GM12872 (cell line): ENCODE measurements at regions not wholly inside any gene's neighbourhood (a gene's known extent, or its start where the extent isn't known, plus 50 kb on each side); places are given as distances from the start of the nearest gene placed in this dataset.

ENCODE experiments used
- TF ChIP-seq, protein P1 (sequence below): IDR thresholded peaks from 3 replicates; pipeline ENCODE4 v1.5.1; 2011; ENCODE audit warnings: low read depth, mild to moderate bottlenecking, low read length, moderate library complexity; ENCODE audit not compliant: insufficient read depth

DNA sequence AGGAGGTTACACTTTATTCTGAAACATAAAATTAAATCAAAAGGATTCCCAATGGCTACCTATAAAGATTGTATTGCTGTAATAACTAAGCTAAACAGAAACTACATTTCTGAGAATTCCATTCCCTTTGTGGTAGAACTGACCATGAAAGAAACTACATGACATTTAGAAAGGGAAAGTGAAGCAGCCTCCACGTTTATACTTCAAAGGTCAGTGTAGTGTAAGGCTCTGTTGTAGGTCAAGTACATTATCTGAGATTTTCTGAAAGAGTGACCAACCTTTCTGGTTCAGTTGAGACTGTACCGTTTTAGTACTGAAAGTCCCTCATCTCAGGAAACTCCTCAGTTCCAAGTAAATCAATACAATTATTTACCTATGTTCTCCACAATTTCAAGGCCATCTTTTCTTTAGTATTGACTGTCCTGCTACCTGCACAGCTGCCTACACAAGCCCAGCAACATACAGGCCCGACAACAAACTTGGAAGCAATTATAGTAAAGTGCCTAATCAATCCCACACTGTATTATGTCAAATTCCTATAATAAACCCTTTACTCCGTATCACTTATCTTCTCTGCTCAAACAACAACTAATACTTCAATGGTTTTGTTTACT is 343.0 kb downstream of the PLOD2 start:
- TF ChIP-seq, protein P1, sequence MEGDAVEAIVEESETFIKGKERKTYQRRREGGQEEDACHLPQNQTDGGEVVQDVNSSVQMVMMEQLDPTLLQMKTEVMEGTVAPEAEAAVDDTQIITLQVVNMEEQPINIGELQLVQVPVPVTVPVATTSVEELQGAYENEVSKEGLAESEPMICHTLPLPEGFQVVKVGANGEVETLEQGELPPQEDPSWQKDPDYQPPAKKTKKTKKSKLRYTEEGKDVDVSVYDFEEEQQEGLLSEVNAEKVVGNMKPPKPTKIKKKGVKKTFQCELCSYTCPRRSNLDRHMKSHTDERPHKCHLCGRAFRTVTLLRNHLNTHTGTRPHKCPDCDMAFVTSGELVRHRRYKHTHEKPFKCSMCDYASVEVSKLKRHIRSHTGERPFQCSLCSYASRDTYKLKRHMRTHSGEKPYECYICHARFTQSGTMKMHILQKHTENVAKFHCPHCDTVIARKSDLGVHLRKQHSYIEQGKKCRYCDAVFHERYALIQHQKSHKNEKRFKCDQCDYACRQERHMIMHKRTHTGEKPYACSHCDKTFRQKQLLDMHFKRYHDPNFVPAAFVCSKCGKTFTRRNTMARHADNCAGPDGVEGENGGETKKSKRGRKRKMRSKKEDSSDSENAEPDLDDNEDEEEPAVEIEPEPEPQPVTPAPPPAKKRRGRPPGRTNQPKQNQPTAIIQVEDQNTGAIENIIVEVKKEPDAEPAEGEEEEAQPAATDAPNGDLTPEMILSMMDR = no peak

DNA sequence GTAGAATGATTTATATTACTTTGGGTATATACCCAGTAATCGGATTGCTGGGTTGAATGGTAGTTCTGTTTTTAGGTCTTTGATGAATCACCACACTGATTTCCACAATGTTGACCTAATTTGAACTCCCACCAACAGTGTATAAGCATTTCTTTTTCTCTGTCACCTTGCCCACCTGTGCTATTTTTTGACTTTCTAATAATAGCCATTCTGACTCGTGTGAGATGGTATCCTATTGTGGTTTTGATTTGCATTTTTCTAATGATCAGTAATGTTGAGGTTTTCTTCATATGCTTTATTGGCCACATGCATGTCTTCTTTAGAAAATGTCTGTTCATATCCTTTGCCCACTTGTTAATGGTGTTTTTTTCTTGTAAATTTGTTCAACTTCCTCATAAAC is 340.8 kb downstream of the PLOD2 start:
- TF ChIP-seq, protein P1 = no peak

DNA sequence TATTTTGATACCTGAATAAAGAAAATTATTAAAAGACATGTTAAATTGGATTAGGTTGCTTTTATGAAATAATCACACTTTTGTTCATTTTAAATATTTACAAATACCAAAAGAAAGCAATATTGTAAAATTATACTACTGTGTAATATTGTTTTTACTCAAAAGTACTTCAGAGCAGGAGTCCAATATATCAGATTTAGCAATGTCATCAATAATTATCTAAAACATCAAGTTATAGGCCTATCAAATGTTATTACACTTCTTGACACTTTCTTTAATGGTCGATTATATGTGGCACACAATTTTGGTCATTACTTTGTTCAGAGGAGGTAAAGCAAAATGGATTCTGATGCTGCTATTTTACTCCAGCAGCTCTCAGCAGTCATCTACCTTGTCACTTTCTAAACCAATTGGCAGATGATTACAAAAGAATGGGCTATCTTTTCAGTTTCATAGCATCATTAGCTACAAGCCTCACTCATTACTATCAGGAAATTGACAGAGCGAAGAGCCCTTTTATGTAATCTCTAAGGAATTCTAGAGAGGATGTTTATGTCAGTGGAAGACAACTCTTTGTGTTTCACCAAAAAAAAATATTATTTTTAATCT is 318.6 kb downstream of the PLOD2 start:
- TF ChIP-seq, protein P1 = no peak

DNA sequence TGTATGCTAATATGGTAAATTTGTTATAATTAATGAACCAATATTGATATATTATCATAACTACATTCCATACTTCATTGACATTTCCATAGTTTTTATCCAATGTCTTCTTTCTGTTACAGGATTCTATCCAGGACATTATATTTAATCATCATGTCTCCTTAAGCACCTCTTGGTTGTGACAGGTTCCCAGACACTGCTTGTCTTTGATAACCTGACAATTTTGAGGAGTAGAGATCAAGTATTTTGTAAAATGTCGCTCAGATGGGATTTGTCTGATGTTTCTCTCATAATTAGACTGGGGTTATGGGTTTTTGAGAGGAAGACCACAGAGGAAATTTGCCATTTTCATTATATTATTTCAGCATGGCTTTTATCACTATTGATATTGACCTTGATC is 317.4 kb downstream of the PLOD2 start:
- TF ChIP-seq, protein P1 = no peak

DNA sequence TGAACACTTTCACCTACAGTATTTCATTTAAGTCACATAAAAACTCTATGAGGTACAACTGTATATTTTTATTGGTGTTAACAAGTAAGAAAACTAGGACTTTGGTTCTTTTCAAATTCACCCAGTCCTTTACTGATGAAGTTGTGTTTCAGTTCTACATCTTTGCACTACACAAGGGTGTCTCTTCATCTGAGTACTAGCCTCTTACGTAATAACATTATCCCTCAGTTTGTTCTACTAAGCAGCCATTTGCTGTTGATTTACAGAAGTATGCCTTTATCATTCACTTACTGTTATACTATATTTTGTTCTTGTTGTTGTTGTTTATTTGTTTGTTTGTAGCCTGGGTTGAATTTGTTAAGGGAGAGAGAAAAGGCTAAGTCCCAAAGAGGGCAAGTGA is 311.9 kb downstream of the PLOD2 start:
- TF ChIP-seq, protein P1 = no peak

DNA sequence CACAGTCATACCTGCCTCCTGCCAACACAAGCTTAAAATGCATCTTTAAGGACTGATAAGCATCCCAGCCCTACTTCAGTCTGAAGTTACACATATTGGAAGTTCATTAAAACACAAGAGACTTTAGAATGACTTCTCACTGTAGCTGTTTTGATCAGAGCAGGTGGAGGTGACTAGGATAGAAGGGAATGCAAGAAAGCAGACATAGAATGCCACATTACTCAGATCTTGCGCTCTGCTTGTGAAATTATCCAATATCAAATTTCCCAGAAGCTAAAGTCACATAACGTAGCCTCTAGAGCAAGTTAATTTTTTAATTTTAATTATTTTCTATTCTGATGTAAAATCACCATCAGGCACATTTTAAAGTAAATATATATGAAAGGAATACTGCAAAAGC is 306.5 kb downstream of the PLOD2 start:
- TF ChIP-seq, protein P1 = no peak

DNA sequence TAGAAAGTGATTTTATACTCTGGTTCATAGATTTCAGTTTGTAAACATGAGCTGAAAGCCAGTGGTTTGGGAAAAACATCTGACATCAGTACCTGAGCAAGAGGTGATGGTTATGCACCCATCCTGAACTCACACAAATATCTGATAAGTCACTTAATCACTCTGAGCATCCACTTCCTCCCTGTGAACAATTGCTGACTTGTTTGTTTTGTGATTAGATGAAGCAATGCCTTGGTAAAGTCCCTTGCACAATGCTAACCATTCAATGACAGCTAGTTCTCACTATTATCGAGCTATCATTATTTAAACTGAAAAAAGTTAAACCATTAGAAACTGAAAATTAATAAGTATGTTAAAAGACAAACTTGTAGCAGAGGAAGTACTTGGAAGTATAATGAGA is 303.0 kb downstream of the PLOD2 start:
- TF ChIP-seq, protein P1 = no peak
